ENCODE measurements at regions not wholly inside any gene's neighbourhood (a gene's known extent, or its start where the extent isn't known, plus 50 kb on each side); places are given as distances from the start of the nearest gene placed in this dataset.

- Histone ChIP-seq H3K27ac (no peak overlapping the region), H3K9me3 (no peaks in the 10 kb centered on the region), H3K4me3 (no peak overlapping the region), H3K36me3 (no peaks in the 10 kb centered on the region), H3K27me3 (no peaks in the 10 kb centered on the region), H3K4me1 (no peaks in the 10 kb centered on the region)
- no peak for DNase-seq (ENCODE audit: extremely low spot score in 2 of 2)
- intact Hi-C loops (cut with DNase I) = no loop called here
- TF ChIP-seq POLR2A (IDR thresholded peaks at IDR 0.05) = no peak
- TF ChIP-seq CTCF (IDR thresholded peaks at IDR 0.05) = no peak
- TF ChIP-seq POLR2AphosphoS5 (IDR thresholded peaks at IDR 0.05; ENCODE audit: insufficient read depth in 1 of 2, low read depth in 1 of 2) = no peak
These were observed 535.8 kb upstream of the POU3F3 start for GRCh38 chr2:104318001-104318665.

- no peak for DNase-seq (ENCODE audit: extremely low spot score in 2 of 2)
- no peak overlapping the region for H3K27ac ChIP-seq
- intact Hi-C loops (cut with DNase I) = no loop called here
- H3K27me3 ChIP-seq = no peaks in the 10 kb centered on the region
- H3K36me3 ChIP-seq = no peaks in the 10 kb centered on the region
- TF ChIP-seq POLR2AphosphoS5 (IDR thresholded peaks at IDR 0.05; ENCODE audit: insufficient read depth in 1 of 2, low read depth in 1 of 2) (no peak), POLR2A (IDR thresholded peaks at IDR 0.05) (no peak), CTCF (IDR thresholded peaks at IDR 0.05) (no peak)
- H3K9me3 ChIP-seq = no peaks in the 10 kb centered on the region
- no peak overlapping the region for H3K4me3 ChIP-seq
- no peaks in the 10 kb centered on the region for H3K4me1 ChIP-seq
These were observed 532.7 kb upstream of the POU3F3 start for GRCh38 chr2:104321116-104321795.

GRCh38 chr2:104321796-104322349, 532.0 kb upstream of the POU3F3 start:
- no peak overlapping the region for H3K27ac ChIP-seq
- intact Hi-C loops (cut with DNase I) = no loop called here
- no peak overlapping the region for H3K4me3 ChIP-seq
- H3K36me3 ChIP-seq = no peaks in the 10 kb centered on the region
- no peaks in the 10 kb centered on the region for H3K4me1 ChIP-seq
- no peaks in the 10 kb centered on the region for H3K27me3 ChIP-seq
- no peak for DNase-seq (ENCODE audit: extremely low spot score in 2 of 2)
- TF ChIP-seq POLR2AphosphoS5 (IDR thresholded peaks at IDR 0.05; ENCODE audit: insufficient read depth in 1 of 2, low read depth in 1 of 2) (no peak), CTCF (IDR thresholded peaks at IDR 0.05) (no peak), POLR2A (IDR thresholded peaks at IDR 0.05) (no peak)
- H3K9me3 ChIP-seq = no peaks in the 10 kb centered on the region

- no peak for TF ChIP-seq POLR2A (IDR thresholded peaks at IDR 0.05)
- Histone ChIP-seq H3K27me3 (no peaks in the 10 kb centered on the region), H3K27ac (no peak overlapping the region), H3K36me3 (no peaks in the 10 kb centered on the region), H3K4me1 (no peaks in the 10 kb centered on the region), H3K4me3 (no peak overlapping the region), H3K9me3 (no peaks in the 10 kb centered on the region)
- intact Hi-C loops (cut with DNase I) = no loop called here
- no peak for DNase-seq (ENCODE audit: extremely low spot score in 2 of 2)
These were observed 521.2 kb upstream of the POU3F3 start for GRCh38 chr2:104332731-104333130.

- TF ChIP-seq POLR2AphosphoS5 (IDR thresholded peaks at IDR 0.05; ENCODE audit: insufficient read depth in 1 of 2, low read depth in 1 of 2) = no peak
- no peak for TF ChIP-seq POLR2A (IDR thresholded peaks at IDR 0.05)
- no peak for TF ChIP-seq CTCF (IDR thresholded peaks at IDR 0.05)
- no peak overlapping the region for H3K4me3 ChIP-seq
- intact Hi-C loops (cut with DNase I) = no loop called here
These were observed 516.0 kb upstream of the POU3F3 start for GRCh38 chr2:104337869-104338268.

More at GRCh38 chr2:104337869-104338268, 516.0 kb upstream of the POU3F3 start:
- no peak for DNase-seq (ENCODE audit: extremely low spot score in 2 of 2)
- H3K27me3 ChIP-seq = no peaks in the 10 kb centered on the region
- H3K4me1 ChIP-seq = no peaks in the 10 kb centered on the region
- no peaks in the 10 kb centered on the region for H3K36me3 ChIP-seq
- no peaks in the 10 kb centered on the region for H3K9me3 ChIP-seq
- H3K27ac ChIP-seq = no peak overlapping the region
